Heart left ventricle (tissue), 13 donors: ENCODE measurements at regions not wholly inside any gene's neighbourhood (a gene's known extent, or its start where the extent isn't known, plus 50 kb on each side); places are given as distances from the start of the nearest gene placed in this dataset.

Experiments
- CTCF ChIP-seq, 12 donors: fragments of 200-600 bp; sonication (generic) in 4 of 12; IDR thresholded peaks; one replicate each; pipeline versions ENCODE4 v1.5.0 to v1.8.0; 2018 to 2022; ENCODE audit warnings: antibody characterized with exemption in 12 of 12, mild to moderate bottlenecking in 5 of 12
- POLR2A ChIP-seq, 2 donors: fragments of 450-650 bp; IDR thresholded peaks; one replicate each; pipeline ENCODE4 v1.6.1; 2017; ENCODE audit warnings: antibody characterized with exemption in 2 of 2, mild to moderate bottlenecking in 2 of 2, moderate library complexity in 2 of 2
- donor health status: ischemic (EF 13 %, LVEDD 7.1; RV severe dilation, severe dysfunction).
- donor health status: DM: no; HTN: yes; CAD: no.
- donor health status: DM: no; HTN: no; CAD: no.
- donor health status: ischemic (EF 25% LVEDD 6.9; RV normal size, moderate dysfunction).
- donor health status: ischemic (EF 25% LVEDD 5.7; RV mildly dilated, moderate dysfunction).
- donor health status: ischemic (EF 35%, LVEDD 5.7; RV mildly dilated, moderate dysfunction).
- donor health status: nonischemic (EF 11% LVEDD 7.7; RV severe dilation, severe dysfunction).
- donor health status: DM: yes; HTN: yes; CAD: no.
- donor health status: PGD.
- donor health status: ischemic (EF 29% LVEDD 5.4; RV normal size, mild dysfunction).
- donor health status: nonischemic (EF 23%, LVEDD 6.1; RV moderate dilation, normal function).

GRCh38 chr2:2763351-2764000 is 432.4 kb upstream of the MYT1L start:
- TF ChIP-seq POLR2A (IDR thresholded peaks at IDR 0.05) = no peak
- TF ChIP-seq CTCF (IDR thresholded peaks at IDR 0.05) = no peak
